ENCODE measurements at regions not wholly inside any gene's neighbourhood (a gene's known extent, or its start where the extent isn't known, plus 50 kb on each side); places are given as distances from the start of the nearest gene placed in this dataset.

DNA sequence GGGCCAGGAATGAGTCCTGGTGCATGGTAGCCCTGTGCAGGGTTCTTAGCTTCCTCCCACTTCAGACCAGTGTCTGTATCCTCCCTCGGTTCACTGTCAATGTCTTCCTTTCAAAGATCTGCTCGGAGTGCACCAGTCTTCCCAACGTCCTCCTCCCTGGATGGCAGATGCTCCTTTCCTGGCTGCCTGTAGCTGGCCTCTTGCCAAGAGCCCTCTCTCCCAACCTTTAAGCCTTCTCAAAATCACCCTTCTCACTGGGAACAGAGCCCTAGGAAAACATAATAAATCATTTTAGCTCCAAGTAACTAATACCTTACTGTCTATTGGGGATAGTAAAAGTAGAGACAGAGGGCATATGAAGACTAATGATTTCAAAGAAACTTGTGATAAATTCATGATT lies 490.6 kb downstream of the CCSER2 start:
- Histone ChIP-seq H3K4me1 (ENCODE audit: insufficient read depth, low read length) (no peaks in the 10 kb centered on the region), H3K36me3 (ENCODE audit: insufficient read depth, low read length) (no peaks in the 10 kb centered on the region), H3K9me3 (ENCODE audit: control insufficient read depth in 1 of 2, low read length in 2 of 2) (no peaks in the 10 kb centered on the region), H3K4me3 (ENCODE audit: low read length in 2 of 2) (no peak overlapping the region), H3K27ac (ENCODE audit: low read depth, low read length) (no peak overlapping the region), H3K27me3 (ENCODE audit: insufficient read depth, low read length) (no peaks in the 10 kb centered on the region)
- Mint-ChIP-seq H3K36me3 (no peaks in the 10 kb centered on the region), H3K4me1 (no peaks in the 10 kb centered on the region), H3K27me3 (peaks cover 3 to 6% of the 10 kb centered on the region in 2 donors), H3K27ac (no peak overlapping the region), H3K4me3 (no peak overlapping the region), H3K9me3 (peaks cover 0 to 3% (median 0%) of the 10 kb centered on the region in 8 donors)
- ChIA-PET CTCF (ENCODE audit: partially characterized antibody) (no interaction called here), POLR2A (ENCODE audit: partially characterized antibody) (no interaction called here)
- intact Hi-C loops (cut with micrococcal nuclease) = no loop called here
- DNase-seq = no peak

DNA sequence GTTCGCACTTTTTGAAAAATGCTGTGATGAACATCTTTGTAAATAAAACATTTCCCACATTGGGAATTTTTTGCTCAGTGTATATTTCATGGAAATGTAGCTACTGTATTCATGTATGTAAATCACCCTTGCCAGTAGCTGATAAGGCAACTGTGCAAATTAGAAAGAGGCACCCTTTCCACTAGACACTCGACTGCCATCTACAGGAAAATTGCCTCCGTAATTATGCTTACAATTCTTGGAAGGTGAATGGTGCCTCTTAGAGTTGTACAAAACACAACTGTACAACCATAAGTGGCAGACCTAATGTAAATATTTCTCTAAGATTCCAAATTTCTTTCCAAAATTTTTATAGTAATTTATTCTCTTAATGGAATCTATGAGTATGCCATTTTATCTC lies 491.7 kb downstream of the CCSER2 start:
- DNase-seq = no peak
- no peak overlapping the region for H3K4me3 ChIP-seq (ENCODE audit: low read length in 2 of 2)
- no peaks in the 10 kb centered on the region for H3K9me3 ChIP-seq (ENCODE audit: control insufficient read depth in 1 of 2, low read length in 2 of 2)
- no peaks in the 10 kb centered on the region for H3K36me3 Mint-ChIP-seq
- peaks cover 1 to 6% of the 10 kb centered on the region in 2 donors for H3K27me3 Mint-ChIP-seq
- H3K27ac ChIP-seq (ENCODE audit: low read depth, low read length) = no peak overlapping the region
- ChIA-PET CTCF (ENCODE audit: partially characterized antibody) (no interaction called here), POLR2A (ENCODE audit: partially characterized antibody) (no interaction called here)
- H3K27ac Mint-ChIP-seq = no peak overlapping the region
- H3K9me3 Mint-ChIP-seq = peaks cover 0 to 3% (median 0%) of the 10 kb centered on the region in 8 donors
- H3K36me3 ChIP-seq (ENCODE audit: insufficient read depth, low read length) = no peaks in the 10 kb centered on the region
- intact Hi-C loops (cut with micrococcal nuclease) = no loop called here
- H3K4me1 ChIP-seq (ENCODE audit: insufficient read depth, low read length) = no peaks in the 10 kb centered on the region
- no peaks in the 10 kb centered on the region for H3K4me1 Mint-ChIP-seq
- no peak overlapping the region for H3K4me3 Mint-ChIP-seq
- H3K27me3 ChIP-seq (ENCODE audit: insufficient read depth, low read length) = no peaks in the 10 kb centered on the region

DNA sequence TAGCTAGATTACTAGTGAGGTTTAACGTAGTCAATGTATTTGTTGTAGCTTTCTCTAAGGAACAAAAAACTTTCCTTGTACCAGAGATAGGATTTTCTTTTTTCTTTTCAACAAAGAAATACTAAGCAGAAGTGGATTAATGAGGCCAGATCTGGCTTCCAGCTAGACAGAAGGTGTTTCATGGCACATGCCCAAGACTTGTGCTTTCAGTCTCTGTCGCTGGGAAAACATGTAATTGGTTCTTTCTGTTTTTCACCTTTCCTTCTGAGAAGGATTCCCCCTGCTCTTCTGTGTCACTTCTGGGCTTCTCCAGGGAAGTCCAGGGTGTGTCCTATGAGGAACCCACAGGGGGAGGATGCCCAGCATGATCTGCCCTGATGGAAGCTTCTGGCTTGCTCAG lies 492.2 kb downstream of the CCSER2 start:
- ChIA-PET CTCF (ENCODE audit: partially characterized antibody) (no interaction called here), POLR2A (ENCODE audit: partially characterized antibody) (no interaction called here)
- no peak overlapping the region for H3K4me3 ChIP-seq (ENCODE audit: low read length in 2 of 2)
- H3K27me3 Mint-ChIP-seq = peaks cover 1 to 6% of the 10 kb centered on the region in 2 donors
- H3K27ac ChIP-seq (ENCODE audit: low read depth, low read length) = no peak overlapping the region
- H3K4me1 ChIP-seq (ENCODE audit: insufficient read depth, low read length) = no peaks in the 10 kb centered on the region
- no peaks in the 10 kb centered on the region for H3K9me3 ChIP-seq (ENCODE audit: control insufficient read depth in 1 of 2, low read length in 2 of 2)
- no peak overlapping the region for H3K4me3 Mint-ChIP-seq
- H3K4me1 Mint-ChIP-seq = no peaks in the 10 kb centered on the region
- no peaks in the 10 kb centered on the region for H3K27me3 ChIP-seq (ENCODE audit: insufficient read depth, low read length)
- intact Hi-C loops (cut with micrococcal nuclease) = no loop called here
- no peak overlapping the region for H3K27ac Mint-ChIP-seq
- no peaks in the 10 kb centered on the region for H3K36me3 ChIP-seq (ENCODE audit: insufficient read depth, low read length)
- H3K36me3 Mint-ChIP-seq = no peaks in the 10 kb centered on the region
- H3K9me3 Mint-ChIP-seq = peaks cover 0 to 3% (median 0%) of the 10 kb centered on the region in 8 donors
- no peak for DNase-seq

DNA sequence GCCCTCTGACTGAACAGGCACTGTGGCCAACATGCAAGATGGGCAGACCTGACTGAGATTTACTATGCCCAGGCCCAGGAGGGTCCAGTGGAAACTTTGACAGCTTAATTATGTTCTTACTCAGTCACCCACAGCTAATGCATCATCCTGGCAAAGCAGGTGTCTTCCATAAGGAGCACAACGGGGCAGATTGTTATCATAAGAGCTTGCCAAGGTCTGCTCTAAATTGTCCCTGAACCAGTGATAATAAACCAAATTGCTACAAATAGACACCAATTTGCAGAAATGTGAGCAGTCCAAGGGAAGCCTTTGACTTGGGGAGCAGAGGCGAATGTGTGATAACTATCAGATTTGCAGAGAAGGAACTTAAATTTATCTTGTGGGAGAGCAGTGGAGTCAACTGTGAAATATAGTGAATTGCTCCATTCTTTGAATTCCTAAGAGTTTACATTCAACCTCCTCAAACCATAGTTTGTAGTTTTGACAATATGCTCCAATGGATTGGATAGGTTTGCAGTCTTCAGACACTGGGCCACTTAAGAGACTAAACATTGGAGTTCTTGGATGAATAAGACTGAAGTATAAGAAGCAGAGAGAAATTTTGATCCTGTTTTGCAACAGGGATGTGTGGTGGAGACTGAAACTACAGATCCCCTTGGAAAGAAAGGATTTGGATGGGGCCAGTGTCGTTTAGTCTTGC lies 494.7 kb downstream of the CCSER2 start:
- Mint-ChIP-seq H3K27ac (no peak overlapping the region), H3K36me3 (no peaks in the 10 kb centered on the region), H3K27me3 (peaks cover 1 to 6% of the 10 kb centered on the region in 2 donors), H3K9me3 (peaks cover 0 to 1% (median 0%) of the 10 kb centered on the region in 8 donors), H3K4me1 (no peaks in the 10 kb centered on the region), H3K4me3 (no peak overlapping the region)
- ChIA-PET CTCF (ENCODE audit: partially characterized antibody) (no interaction called here), POLR2A (ENCODE audit: partially characterized antibody) (no interaction called here)
- DNase-seq = no peak
- Histone ChIP-seq H3K9me3 (ENCODE audit: control insufficient read depth in 1 of 2, low read length in 2 of 2) (no peaks in the 10 kb centered on the region), H3K27ac (ENCODE audit: low read depth, low read length) (no peak overlapping the region), H3K4me1 (ENCODE audit: insufficient read depth, low read length) (no peaks in the 10 kb centered on the region), H3K36me3 (ENCODE audit: insufficient read depth, low read length) (no peaks in the 10 kb centered on the region), H3K4me3 (ENCODE audit: low read length in 2 of 2) (no peak overlapping the region), H3K27me3 (ENCODE audit: insufficient read depth, low read length) (no peaks in the 10 kb centered on the region)
- intact Hi-C loops (cut with micrococcal nuclease) = no loop called here

DNA sequence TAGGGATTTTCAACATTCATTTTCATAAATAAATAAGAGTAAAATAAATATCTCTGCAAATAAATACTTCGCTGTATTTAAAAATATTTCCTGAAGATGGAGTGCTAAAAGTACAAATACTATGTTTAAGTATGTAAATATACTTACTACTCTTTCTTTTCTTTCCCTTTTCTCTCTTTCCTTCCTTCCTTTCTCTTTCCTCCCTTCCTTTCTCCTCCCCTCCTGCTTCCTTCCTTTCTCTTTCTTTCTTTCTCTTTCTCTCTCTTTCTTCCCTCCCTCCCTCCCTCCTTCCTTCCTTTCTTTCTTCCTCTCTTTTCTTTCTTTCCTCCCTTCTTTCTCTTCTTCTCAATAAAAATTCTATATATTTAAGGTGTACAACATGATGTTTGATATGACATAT lies 496.1 kb downstream of the CCSER2 start:
- peaks cover 0 to 1% (median 0%) of the 10 kb centered on the region in 8 donors for H3K9me3 Mint-ChIP-seq
- Histone ChIP-seq H3K4me1 (ENCODE audit: insufficient read depth, low read length) (no peaks in the 10 kb centered on the region), H3K4me3 (ENCODE audit: low read length in 2 of 2) (no peak overlapping the region), H3K27ac (ENCODE audit: low read depth, low read length) (no peak overlapping the region), H3K9me3 (ENCODE audit: control insufficient read depth in 1 of 2, low read length in 2 of 2) (no peaks in the 10 kb centered on the region), H3K27me3 (ENCODE audit: insufficient read depth, low read length) (no peaks in the 10 kb centered on the region), H3K36me3 (ENCODE audit: insufficient read depth, low read length) (no peaks in the 10 kb centered on the region)
- DNase-seq = no peak
- no peak overlapping the region for H3K4me3 Mint-ChIP-seq
- intact Hi-C loops (cut with micrococcal nuclease) = no loop called here
- ChIA-PET POLR2A (ENCODE audit: partially characterized antibody) (no interaction called here), CTCF (ENCODE audit: partially characterized antibody) (no interaction called here)
- H3K27ac Mint-ChIP-seq = no peak overlapping the region
- no peaks in the 10 kb centered on the region for H3K4me1 Mint-ChIP-seq
- H3K27me3 Mint-ChIP-seq = peaks cover 1 to 6% of the 10 kb centered on the region in 2 donors
- no peaks in the 10 kb centered on the region for H3K36me3 Mint-ChIP-seq

DNA sequence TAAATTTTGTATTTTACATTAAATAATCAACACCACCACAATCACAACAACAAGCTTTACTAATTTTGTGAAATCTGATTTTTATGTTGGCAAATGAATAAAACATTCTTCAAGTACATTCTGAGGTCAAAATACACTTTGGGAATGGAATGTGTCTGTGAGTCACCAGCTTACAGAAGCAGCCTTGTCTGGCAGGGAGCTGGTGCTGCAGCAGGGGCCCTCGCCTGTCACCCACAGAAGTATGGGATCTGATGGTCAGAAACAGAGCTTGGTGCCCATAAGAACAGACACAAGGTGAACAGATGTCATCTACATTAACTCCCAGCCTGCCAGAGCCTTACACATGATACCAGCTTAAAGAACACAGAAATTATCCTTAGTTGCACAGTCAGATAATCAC lies 496.9 kb downstream of the CCSER2 start:
- Histone ChIP-seq H3K27ac (ENCODE audit: low read depth, low read length) (no peak overlapping the region), H3K9me3 (ENCODE audit: control insufficient read depth in 1 of 2, low read length in 2 of 2) (no peaks in the 10 kb centered on the region), H3K36me3 (ENCODE audit: insufficient read depth, low read length) (no peaks in the 10 kb centered on the region), H3K27me3 (ENCODE audit: insufficient read depth, low read length) (no peaks in the 10 kb centered on the region), H3K4me1 (ENCODE audit: insufficient read depth, low read length) (no peaks in the 10 kb centered on the region), H3K4me3 (ENCODE audit: low read length in 2 of 2) (no peak overlapping the region)
- H3K36me3 Mint-ChIP-seq = no peaks in the 10 kb centered on the region
- DNase-seq = no peak
- ChIA-PET POLR2A (ENCODE audit: partially characterized antibody) (interaction anchor here (0.5 kb wide), 1 partner anchor 99 kb away, joined by 3 read pairs; no protein-coding TSS in a partner anchor), CTCF (ENCODE audit: partially characterized antibody) (no interaction called here)
- no peak overlapping the region for H3K27ac Mint-ChIP-seq
- H3K27me3 Mint-ChIP-seq = peaks cover 3 to 6% of the 10 kb centered on the region in 2 donors
- intact Hi-C loops (cut with micrococcal nuclease) = no loop called here
- no peak overlapping the region for H3K4me3 Mint-ChIP-seq
- no peaks in the 10 kb centered on the region for H3K4me1 Mint-ChIP-seq
- peaks cover 0 to 1% (median 0%) of the 10 kb centered on the region in 8 donors for H3K9me3 Mint-ChIP-seq

DNA sequence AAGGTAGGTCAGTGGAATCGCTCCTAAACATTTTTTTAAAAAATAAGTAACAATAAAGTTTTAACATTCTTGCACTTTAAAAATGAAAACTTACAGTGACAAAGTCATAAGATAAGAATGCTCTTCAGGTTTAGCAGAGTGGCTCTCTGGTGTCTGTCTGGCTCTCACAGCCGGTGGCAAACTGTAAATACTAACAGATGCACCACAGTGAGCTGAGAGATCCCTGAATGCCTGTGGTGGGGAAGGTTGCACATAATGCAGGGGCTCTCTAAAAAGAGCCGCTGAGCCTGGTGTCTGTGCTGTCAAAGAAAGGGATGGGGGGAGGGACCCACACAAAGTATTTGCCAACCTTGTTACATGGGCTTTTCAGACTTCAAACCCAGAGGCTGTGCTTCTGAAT lies 498.3 kb downstream of the CCSER2 start:
- Histone ChIP-seq H3K27me3 (ENCODE audit: insufficient read depth, low read length) (no peaks in the 10 kb centered on the region), H3K4me1 (ENCODE audit: insufficient read depth, low read length) (no peaks in the 10 kb centered on the region), H3K4me3 (ENCODE audit: low read length in 2 of 2) (no peak overlapping the region), H3K27ac (ENCODE audit: low read depth, low read length) (no peak overlapping the region), H3K9me3 (ENCODE audit: control insufficient read depth in 1 of 2, low read length in 2 of 2) (no peaks in the 10 kb centered on the region), H3K36me3 (ENCODE audit: insufficient read depth, low read length) (no peaks in the 10 kb centered on the region)
- Mint-ChIP-seq H3K36me3 (no peaks in the 10 kb centered on the region), H3K9me3 (peaks cover 0 to 2% (median 0%) of the 10 kb centered on the region in 8 donors), H3K4me1 (no peaks in the 10 kb centered on the region), H3K27ac (no peak overlapping the region), H3K27me3 (peaks cover 2 to 4% of the 10 kb centered on the region in 2 donors), H3K4me3 (no peak overlapping the region)
- POLR2A ChIA-PET (ENCODE audit: partially characterized antibody) = no interaction called here
- DNase-seq = no peak
- intact Hi-C loops (cut with micrococcal nuclease) = no loop called here
- CTCF ChIA-PET (ENCODE audit: partially characterized antibody) = no interaction called here

DNA sequence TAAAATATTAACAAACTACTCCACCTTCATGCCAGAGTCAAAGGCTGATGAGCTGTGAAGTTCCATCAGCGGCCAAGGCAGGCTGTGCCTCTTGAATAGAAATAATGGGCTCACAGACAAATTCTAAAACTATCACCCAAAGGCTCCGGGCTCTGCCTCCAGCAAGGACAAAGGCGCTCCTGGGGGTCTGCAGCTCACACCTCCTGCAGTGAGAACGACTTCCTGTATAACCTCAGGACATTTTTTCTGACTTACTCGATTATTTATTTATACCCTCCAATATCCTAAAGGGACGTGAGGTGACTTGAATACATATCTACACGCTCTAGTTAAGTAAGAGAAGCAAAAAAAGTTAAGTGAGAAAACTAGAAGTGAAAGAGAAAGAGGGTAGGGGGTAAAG lies 500.7 kb downstream of the CCSER2 start:
- H3K9me3 ChIP-seq (ENCODE audit: control insufficient read depth in 1 of 2, low read length in 2 of 2) = no peaks in the 10 kb centered on the region
- Mint-ChIP-seq H3K9me3 (peaks cover 0 to 2% (median 0%) of the 10 kb centered on the region in 8 donors), H3K27me3 (peaks cover 0 to 2% of the 10 kb centered on the region in 2 donors), H3K27ac (no peak overlapping the region), H3K4me1 (no peaks in the 10 kb centered on the region), H3K36me3 (no peaks in the 10 kb centered on the region), H3K4me3 (no peak overlapping the region)
- intact Hi-C loops (cut with micrococcal nuclease) = no loop called here
- no peak overlapping the region for H3K4me3 ChIP-seq (ENCODE audit: low read length in 2 of 2)
- H3K4me1 ChIP-seq (ENCODE audit: insufficient read depth, low read length) = no peaks in the 10 kb centered on the region
- no peak overlapping the region for H3K27ac ChIP-seq (ENCODE audit: low read depth, low read length)
- ChIA-PET POLR2A (ENCODE audit: partially characterized antibody) (no interaction called here), CTCF (ENCODE audit: partially characterized antibody) (no interaction called here)
- H3K36me3 ChIP-seq (ENCODE audit: insufficient read depth, low read length) = no peaks in the 10 kb centered on the region
- no peaks in the 10 kb centered on the region for H3K27me3 ChIP-seq (ENCODE audit: insufficient read depth, low read length)
- no peak for DNase-seq

All from CD4-positive, alpha-beta memory T cell (primary cell).